ENCODE measurements at regions not wholly inside any gene's neighbourhood (a gene's known extent, or its start where the extent isn't known, plus 50 kb on each side); places are given as distances from the start of the nearest gene placed in this dataset.
"Not testable (repeated sequence)": the region's sequence is repeated elsewhere in the genome, so short reads cannot be mapped to it uniquely, and the experiment has no call there.

DNA sequence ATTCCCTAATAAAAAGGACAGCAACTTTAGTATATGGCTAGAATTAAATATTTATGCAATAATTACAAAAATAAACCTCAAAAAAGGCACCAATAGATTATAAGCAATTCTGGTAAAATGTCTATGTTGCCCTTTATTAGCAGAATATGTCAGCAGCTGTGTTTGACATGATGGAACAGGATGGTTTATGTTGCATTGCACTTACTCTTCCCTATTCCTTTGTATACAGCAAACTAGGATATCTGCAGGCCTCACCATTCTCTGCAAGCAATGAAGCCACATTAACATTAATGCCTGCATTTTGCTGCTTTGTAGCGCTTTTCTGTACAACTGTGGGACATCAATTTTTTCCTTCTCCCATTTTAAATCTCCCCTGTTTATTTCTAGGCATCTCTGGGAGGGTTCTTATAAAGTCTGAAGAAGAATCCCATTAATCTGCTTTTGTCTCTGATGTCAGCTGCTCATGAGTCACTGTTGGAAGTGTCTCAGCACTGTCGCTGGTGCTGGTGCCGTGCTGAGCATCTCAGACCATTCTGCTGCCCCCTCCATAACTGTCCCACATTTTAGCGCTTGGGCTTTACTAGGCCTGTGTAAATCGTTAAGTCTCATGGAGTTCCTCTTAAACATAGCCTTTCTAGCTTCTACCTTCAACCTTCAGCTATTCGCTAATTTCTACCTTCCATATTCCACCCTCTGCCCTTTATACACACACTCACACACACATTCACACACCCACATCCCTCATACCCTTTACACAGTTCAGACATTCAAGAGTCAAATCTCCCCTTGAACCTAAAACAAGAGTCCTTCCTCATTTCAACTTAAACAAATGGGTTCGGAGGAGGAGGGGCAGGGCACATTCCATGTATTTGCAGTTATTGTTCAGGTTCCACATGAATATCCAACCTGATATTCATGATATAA lies 64.4 kb upstream of the TRHDE start:
- no peaks in the 10 kb centered on the region for H3K27me3 Mint-ChIP-seq (ENCODE audit: unreplicated experiment)
- no peak overlapping the region for H3K27ac Mint-ChIP-seq (ENCODE audit: unreplicated experiment)
- no peak for DNase-seq (ENCODE audit: extremely low spot score, unreplicated experiment)
- no peaks in the 10 kb centered on the region for H3K9me3 Mint-ChIP-seq (ENCODE audit: unreplicated experiment)
- no peaks in the 10 kb centered on the region for H3K36me3 Mint-ChIP-seq (ENCODE audit: unreplicated experiment)
- no peak for TF ChIP-seq CTCF (IDR thresholded peaks at IDR 0.05)
- no peaks in the 10 kb centered on the region for H3K4me1 Mint-ChIP-seq (ENCODE audit: unreplicated experiment)
- H3K4me3 Mint-ChIP-seq (ENCODE audit: unreplicated experiment): no peak overlapping the region

DNA sequence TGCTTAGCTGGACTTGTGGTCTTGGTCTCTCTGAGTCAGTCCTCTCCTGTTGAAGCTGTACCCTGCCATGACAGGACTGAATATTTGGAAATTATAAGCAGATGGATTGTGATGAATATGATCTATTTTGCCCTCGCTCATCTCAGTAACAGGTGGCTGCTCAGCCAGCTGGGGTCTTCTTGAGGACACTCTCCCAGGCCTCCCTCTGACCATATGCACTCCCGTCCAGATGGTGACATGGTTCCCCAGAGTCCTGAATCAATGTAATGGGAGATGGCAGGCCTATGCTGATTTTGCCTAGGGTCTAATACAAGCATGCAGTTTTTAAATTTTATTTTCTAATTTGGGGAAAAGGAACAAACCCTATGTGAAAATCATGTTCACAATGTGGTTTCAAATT lies 63.1 kb upstream of the TRHDE start:
- Mint-ChIP-seq H3K36me3 (ENCODE audit: unreplicated experiment) (no peaks in the 10 kb centered on the region), H3K27me3 (ENCODE audit: unreplicated experiment) (no peaks in the 10 kb centered on the region), H3K9me3 (ENCODE audit: unreplicated experiment) (no peaks in the 10 kb centered on the region), H3K4me3 (ENCODE audit: unreplicated experiment) (no peak overlapping the region), H3K4me1 (ENCODE audit: unreplicated experiment) (no peaks in the 10 kb centered on the region), H3K27ac (ENCODE audit: unreplicated experiment) (no peak overlapping the region)
- TF ChIP-seq CTCF (IDR thresholded peaks at IDR 0.05): no peak
- DNase-seq (ENCODE audit: extremely low spot score, unreplicated experiment): no peak

- H3K4me1 Mint-ChIP-seq (ENCODE audit: unreplicated experiment): no peaks in the 10 kb centered on the region
- no peaks in the 10 kb centered on the region for H3K27me3 Mint-ChIP-seq (ENCODE audit: unreplicated experiment)
- no peak overlapping the region for H3K4me3 Mint-ChIP-seq (ENCODE audit: unreplicated experiment)
- no peaks in the 10 kb centered on the region for H3K9me3 Mint-ChIP-seq (ENCODE audit: unreplicated experiment)
- no peak for TF ChIP-seq CTCF (IDR thresholded peaks at IDR 0.05)
- no peak for DNase-seq (ENCODE audit: extremely low spot score, unreplicated experiment)
- no peak overlapping the region for H3K27ac Mint-ChIP-seq (ENCODE audit: unreplicated experiment)
- no peaks in the 10 kb centered on the region for H3K36me3 Mint-ChIP-seq (ENCODE audit: unreplicated experiment)
Observed at GRCh38 chr12:72214163-72214562, 58.0 kb upstream of the TRHDE start.

GRCh38 chr12:72215287-72215686 lies 56.9 kb upstream of the TRHDE start:
- DNase-seq (ENCODE audit: extremely low spot score, unreplicated experiment); H3K9me3 Mint-ChIP-seq (ENCODE audit: unreplicated experiment); H3K27ac Mint-ChIP-seq (ENCODE audit: unreplicated experiment); H3K4me3 Mint-ChIP-seq (ENCODE audit: unreplicated experiment); H3K4me1 Mint-ChIP-seq (ENCODE audit: unreplicated experiment); H3K27me3 Mint-ChIP-seq (ENCODE audit: unreplicated experiment); H3K36me3 Mint-ChIP-seq (ENCODE audit: unreplicated experiment): not testable (repeated sequence)

DNA sequence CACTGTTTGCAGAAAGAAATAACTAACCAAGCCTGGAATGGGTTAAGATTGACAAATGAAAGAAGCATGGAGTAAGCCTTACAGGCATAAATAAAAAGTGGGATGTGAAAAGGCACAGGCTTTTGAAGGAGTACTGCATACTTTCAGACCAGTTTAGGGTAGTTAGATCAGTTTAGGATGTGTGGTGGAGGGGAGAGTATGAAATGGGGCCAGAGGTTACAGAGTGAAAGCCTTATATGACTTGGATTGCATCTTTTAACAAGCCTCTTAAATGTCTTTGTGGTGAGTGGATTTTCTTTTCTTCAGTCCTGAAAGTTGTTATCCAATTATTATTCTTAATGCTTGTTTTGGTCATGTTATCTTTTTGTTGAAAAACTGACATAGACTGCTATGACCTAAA lies 52.2 kb upstream of the TRHDE start:
- no peak for DNase-seq (ENCODE audit: extremely low spot score, unreplicated experiment)
- Mint-ChIP-seq H3K4me1 (ENCODE audit: unreplicated experiment) (no peaks in the 10 kb centered on the region), H3K4me3 (ENCODE audit: unreplicated experiment) (no peak overlapping the region), H3K36me3 (ENCODE audit: unreplicated experiment) (no peaks in the 10 kb centered on the region), H3K9me3 (ENCODE audit: unreplicated experiment) (no peaks in the 10 kb centered on the region), H3K27ac (ENCODE audit: unreplicated experiment) (no peak overlapping the region), H3K27me3 (ENCODE audit: unreplicated experiment) (no peaks in the 10 kb centered on the region)
- TF ChIP-seq CTCF (IDR thresholded peaks at IDR 0.05): no peak

All from osteocyte (in vitro differentiated cells).